Heart left ventricle (tissue), 16 donors: ENCODE measurements at regions not wholly inside any gene's neighbourhood (a gene's known extent, or its start where the extent isn't known, plus 50 kb on each side); places are given as distances from the start of the nearest gene placed in this dataset.
A peak's percentile ranks its signal among the peaks of the same experiment; 100 is the strongest.
"Not testable (repeated sequence)": the region's sequence is repeated elsewhere in the genome, so short reads cannot be mapped to it uniquely, and the experiment has no call there.

ENCODE experiments used
- ATAC-seq, 4 donors: fragments of 200-7000 bp; cut with Tn5 transposase; one replicate each; pipeline ENCODE4 v1.9.1; 2020 to 2022; ENCODE audit warnings: moderate library complexity in 4 of 4, mild to moderate bottlenecking in 3 of 4, moderate number of reproducible peaks in 1 of 4
- DNase-seq, 5 donors: peaks; one replicate each; pipeline ENCODE4 v3.0.0-alpha.2; 2020
- H3K27ac ChIP-seq, 12 donors: fragments of 200-600 bp; sonication (generic) in 4 of 12; one replicate each; pipeline versions ENCODE4 v1.5.0 to v1.8.0; 2016 to 2022; ENCODE audit warnings: mild to moderate bottlenecking in 2 of 12
- H3K27me3 ChIP-seq, 9 donors: fragments of 200-600 bp; sonication (generic) in 2 of 9; one replicate each; pipeline versions ENCODE4 v1.5.1 to v1.8.0; 2016 to 2022; ENCODE audit warnings: mild to moderate bottlenecking in 3 of 9
- H3K36me3 ChIP-seq, 9 donors: fragments of 200-600 bp; sonication (generic) in 2 of 9; one replicate each; pipeline versions ENCODE4 v1.5.0 to v1.8.0; 2018 to 2022; ENCODE audit warnings: mild to moderate bottlenecking in 2 of 9
- H3K4me1 ChIP-seq, 12 donors: fragments of 200-600 bp; sonication (generic) in 4 of 12; one replicate each; pipeline versions ENCODE4 v1.5.0 to v1.8.0; 2016 to 2022; ENCODE audit warnings: mild to moderate bottlenecking in 3 of 12
- H3K4me3 ChIP-seq, 12 donors: fragments of 200-600 bp; sonication (generic) in 4 of 12; one replicate each; pipeline versions ENCODE4 v1.5.0 to v1.8.0; 2017 to 2022; ENCODE audit warnings: mild to moderate bottlenecking in 9 of 12, moderate library complexity in 4 of 12
- H3K9me3 ChIP-seq, 12 donors: fragments of 200-600 bp; sonication (generic) in 4 of 12; one replicate each; pipeline versions ENCODE4 v1.5.0 to v1.8.0; 2016 to 2022; ENCODE audit warnings: mild to moderate bottlenecking in 1 of 12
- POLR2A ChIP-seq, 2 donors: fragments of 450-650 bp; IDR thresholded peaks; one replicate each; pipeline ENCODE4 v1.6.1; 2017; ENCODE audit warnings: antibody characterized with exemption in 2 of 2, mild to moderate bottlenecking in 2 of 2, moderate library complexity in 2 of 2
- WGBS, 4 donors: extraction: QIAGEN DNeasy Blood & Tissue Kit in 2 of 4; methylation state at CpG; one replicate each; pipeline versions ENCODE4 v1.1.5 to v1.1.7; 2013 to 2018; 5-methylcytosine and 5-hydroxymethylcytosine counted together
- intact Hi-C, 10 donors: fragments of 100-400 bp; cut with DNase I; formaldehyde crosslinking; loops; one replicate each; pipeline versions ENCODE4 v1.11.1 to v1.14.2; 2022
- donor health status: ischemic (EF 13 %, LVEDD 7.1; RV severe dilation, severe dysfunction).
- donor health status: healthy with polysubstance abuse.
- donor health status: DM: no; HTN: yes; CAD: no.
- donor health status: DM: no; HTN: no; CAD: no.
- donor health status: ischemic (EF 25% LVEDD 6.9; RV normal size, moderate dysfunction).
- donor health status: ischemic (EF 25% LVEDD 5.7; RV mildly dilated, moderate dysfunction).
- donor health status: healthy.
- donor health status: DM: yes; HTN: yes; CAD: no.
- donor health status: ischemic (EF 35%, LVEDD 5.7; RV mildly dilated, moderate dysfunction).
- donor health status: nonischemic (EF 11% LVEDD 7.7; RV severe dilation, severe dysfunction).
- donor health status: DM: yes; HTN: yes; CAD: no.
- donor health status: PGD.
- donor health status: ischemic (EF 29% LVEDD 5.4; RV normal size, mild dysfunction).
- donor health status: nonischemic (EF 23%, LVEDD 6.1; RV moderate dilation, normal function).

DNA sequence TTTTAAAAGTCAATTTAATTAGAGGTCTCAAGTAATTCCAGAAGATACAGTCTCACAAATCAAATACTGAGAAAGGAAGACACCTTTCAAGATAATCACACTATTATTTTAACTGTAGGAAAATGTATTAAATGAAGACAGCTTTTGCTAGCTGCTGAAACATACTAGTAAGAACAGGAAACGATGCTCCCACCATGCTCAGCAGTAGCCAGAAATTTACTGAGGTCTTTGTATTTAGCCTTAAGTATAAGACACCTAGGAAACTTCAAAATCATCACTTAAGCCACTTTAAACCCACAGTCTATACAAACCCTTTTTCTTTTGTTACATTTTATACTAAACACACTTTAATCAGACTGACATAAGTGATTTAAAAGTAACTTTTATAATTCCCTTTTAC, 72.7 kb upstream of the NPIPB12 start:
- intact Hi-C loops, H3K4me3 ChIP-seq, H3K27ac ChIP-seq, ATAC-seq, DNase-seq, H3K27me3 ChIP-seq, H3K9me3 ChIP-seq, H3K36me3 ChIP-seq: not testable (repeated sequence)
- WGBS, 4 donors: 54 to 83% (median 55%) methylated on average over 1 of the region's 1 CpG; no CpG with 5 or more reads in 1 of the 4 donors
- peaks cover 0 to 21% (median 0%) of the 10 kb centered on the region in 12 donors for H3K4me1 ChIP-seq

DNA sequence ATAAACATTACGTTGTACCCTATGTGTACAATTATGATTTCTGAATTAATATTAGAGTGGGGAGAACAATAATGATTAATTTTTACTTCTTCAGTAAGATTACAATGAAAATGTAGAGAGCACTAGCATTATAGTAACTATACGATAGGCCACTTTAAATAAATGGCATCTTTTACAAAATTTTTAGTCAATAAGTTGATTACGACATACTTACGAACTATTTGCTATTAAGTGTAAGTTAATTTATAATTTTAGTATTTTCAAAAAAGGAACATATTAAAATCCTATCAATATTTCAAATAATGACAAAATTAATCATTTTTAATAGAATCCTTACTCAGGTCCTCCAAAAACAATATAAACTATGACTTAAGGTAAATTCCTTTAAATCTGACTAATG, 75.6 kb upstream of the NPIPB12 start:
- ATAC-seq, H3K27me3 ChIP-seq, DNase-seq, H3K4me3 ChIP-seq, H3K36me3 ChIP-seq, H3K9me3 ChIP-seq, intact Hi-C loops, H3K27ac ChIP-seq: not testable (repeated sequence)
- WGBS, 4 donors: 93% methylated on average over 4 of the region's 4 CpGs
- peaks cover 0 to 21% (median 0%) of the 10 kb centered on the region in 12 donors for H3K4me1 ChIP-seq

DNA sequence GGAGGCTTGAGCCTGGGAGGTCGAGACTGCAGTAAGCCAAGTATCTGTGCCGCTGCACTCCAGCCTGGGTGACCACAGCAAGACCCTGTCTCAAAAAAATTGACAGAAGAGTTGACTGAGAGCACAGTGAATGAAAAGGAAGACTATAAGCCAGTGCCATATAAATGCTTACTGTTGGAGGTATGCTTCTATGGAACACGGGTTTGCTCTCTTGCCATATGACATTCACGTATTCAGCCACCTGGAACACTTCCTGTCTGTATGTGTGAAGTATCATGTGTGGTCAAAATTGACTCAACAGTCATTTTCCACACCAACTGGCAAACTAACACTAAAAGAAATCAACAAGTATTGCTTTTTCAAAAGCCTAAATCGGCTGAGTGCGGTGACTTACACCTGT, 71.1 kb upstream of the SPN start:
- DNase-seq, ATAC-seq, H3K9me3 ChIP-seq, H3K4me3 ChIP-seq, H3K27ac ChIP-seq, intact Hi-C loops, H3K36me3 ChIP-seq, H3K27me3 ChIP-seq: not testable (repeated sequence)
- H3K4me1 ChIP-seq: peaks cover 0 to 22% (median 2%) of the 10 kb centered on the region in 12 donors
- WGBS, 4 donors: 78 to 89% (median 82%) methylated on average over 3 to 4 of the region's 6 CpGs

DNA sequence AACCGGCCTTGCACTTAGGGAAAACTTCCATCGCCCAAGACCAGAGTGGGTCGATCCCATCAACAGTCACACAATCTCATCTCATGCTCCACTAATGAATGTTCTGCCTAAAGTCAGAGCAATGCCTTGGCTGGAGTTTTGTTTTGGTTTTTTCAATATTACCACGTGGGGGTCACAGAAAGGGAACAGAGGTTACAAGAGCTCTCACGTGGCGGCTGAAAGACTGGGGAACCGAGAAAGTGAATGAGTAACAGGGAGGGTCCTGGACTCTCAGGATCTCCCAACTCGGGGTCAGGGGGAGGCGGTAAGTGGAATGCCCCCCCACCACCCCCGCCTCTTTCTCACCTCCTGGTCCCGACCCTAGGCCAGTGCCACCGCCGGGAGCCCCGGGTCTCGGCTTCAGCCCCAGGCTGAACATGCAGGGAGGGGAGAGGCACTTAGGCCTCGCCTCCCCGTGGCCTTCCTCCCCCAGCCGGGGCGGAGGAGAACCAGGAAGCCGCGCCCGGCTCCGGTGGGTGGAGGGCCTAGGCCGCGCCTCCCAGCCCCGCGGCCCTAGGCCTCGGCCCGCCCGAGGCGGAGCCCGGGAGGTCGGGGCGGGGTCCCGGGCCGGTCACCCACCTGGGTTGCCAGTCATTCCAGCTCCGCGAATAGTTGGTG, 68.7 kb upstream of the SPN start:
- H3K27me3 ChIP-seq, intact Hi-C loops, H3K9me3 ChIP-seq, H3K36me3 ChIP-seq: not testable (repeated sequence)
- H3K4me1 ChIP-seq: peaks cover 0 to 22% (median 2%) of the 10 kb centered on the region in 12 donors
- WGBS, 4 donors: 0 to 1% (median 0%) methylated on average over 5 to 19 of the region's 38 CpGs
- peak overlapping the region; percentile 88 to 98 (median 92) for H3K27ac ChIP-seq
- ATAC-seq (peak; percentile 63 to 84 (median 80)), DNase-seq (peak in 4 of 5 donors; percentile 44 to 70 (median 65))
- peak overlapping the region; percentile 34 to 86 (median 72) for H3K4me3 ChIP-seq

- H3K27me3 ChIP-seq, H3K36me3 ChIP-seq, intact Hi-C loops, H3K9me3 ChIP-seq: not testable (repeated sequence)
- WGBS, 4 donors: 0 to 1% (median 1%) methylated on average over 49 to 91 of the region's 91 CpGs
- ATAC-seq (peak; percentile 95 to 97 (median 96)), DNase-seq (peak; percentile 91 to 97 (median 92))
- peaks cover 0 to 28% (median 2%) of the 10 kb centered on the region in 12 donors for H3K4me1 ChIP-seq
- TF ChIP-seq POLR2A (IDR thresholded peaks at IDR 0.05): peak in 1 of 2 donors; percentile 76
- peak overlapping the region; percentile 88 to 98 (median 92) for H3K27ac ChIP-seq
- peak overlapping the region; percentile 34 to 86 (median 72) for H3K4me3 ChIP-seq
These were observed 67.9 kb upstream of the SPN start for GRCh38 chr16:29594926-29595838.

- H3K27ac ChIP-seq, intact Hi-C loops, H3K4me3 ChIP-seq, H3K36me3 ChIP-seq, DNase-seq, H3K9me3 ChIP-seq, H3K27me3 ChIP-seq, ATAC-seq: not testable (repeated sequence)
- H3K4me1 ChIP-seq: peaks cover 0 to 22% (median 3%) of the 10 kb centered on the region in 12 donors
- 94% methylated on average over 7 of the region's 7 CpGs for WGBS, 4 donors
These were observed 66.0 kb upstream of the SPN start for GRCh38 chr16:29597030-29597429.

DNA sequence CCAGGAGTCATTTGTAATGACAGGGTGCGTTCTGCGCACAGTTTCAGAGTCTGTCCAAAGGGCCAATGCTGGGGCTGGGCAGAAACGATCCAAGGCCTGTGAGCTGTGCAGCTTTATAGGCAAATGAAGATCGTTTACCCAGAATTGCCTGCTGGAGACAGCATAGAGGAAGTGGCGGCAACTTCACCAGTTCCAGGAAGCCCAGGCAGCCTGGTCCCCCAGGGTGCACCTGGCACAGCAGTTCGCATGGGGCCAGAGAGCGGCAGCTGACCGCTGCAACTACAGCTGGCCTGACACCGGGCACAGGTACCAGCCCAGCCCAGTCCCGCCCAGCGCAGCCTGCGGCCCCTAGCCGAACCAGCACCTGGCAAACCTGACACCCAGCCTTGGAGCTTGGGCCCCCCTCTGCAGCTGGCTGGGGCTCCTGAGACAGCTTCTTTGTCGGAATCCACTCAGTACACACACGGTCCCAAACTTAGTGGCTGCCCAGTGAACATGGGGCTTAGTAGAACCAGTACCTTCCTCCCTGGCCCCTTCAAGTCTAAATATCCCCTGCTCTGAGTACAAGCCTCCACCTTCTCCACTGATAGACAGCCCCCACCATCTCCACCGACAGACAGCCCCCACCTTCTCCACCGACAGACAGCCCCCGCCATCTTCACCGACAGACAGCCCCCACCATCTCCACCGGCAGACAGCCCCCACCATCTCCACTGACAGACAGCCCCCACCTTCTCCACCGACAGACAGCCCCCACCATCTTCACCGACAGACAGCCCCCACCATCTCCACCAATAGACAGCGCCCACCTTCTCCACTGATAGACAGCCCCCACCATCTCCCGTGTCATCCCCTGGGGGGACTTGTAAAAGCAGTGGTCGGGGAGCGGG, 62.7 kb upstream of the SPN start:
- 70 to 87% (median 78%) methylated on average over 19 to 26 of the region's 26 CpGs for WGBS, 4 donors
- peak in 2 of 5 donors; percentile 35 to 67 for DNase-seq
- H3K9me3 ChIP-seq, H3K36me3 ChIP-seq, H3K27me3 ChIP-seq, intact Hi-C loops, ATAC-seq: not testable (repeated sequence)
- Histone ChIP-seq H3K4me1 (peaks cover 0 to 21% (median 11%) of the 10 kb centered on the region in 12 donors), H3K4me3 (peak overlapping the region in 1 of 12 donors; percentile 46), H3K27ac (peak overlapping the region in 1 of 12 donors; percentile 62)

DNA sequence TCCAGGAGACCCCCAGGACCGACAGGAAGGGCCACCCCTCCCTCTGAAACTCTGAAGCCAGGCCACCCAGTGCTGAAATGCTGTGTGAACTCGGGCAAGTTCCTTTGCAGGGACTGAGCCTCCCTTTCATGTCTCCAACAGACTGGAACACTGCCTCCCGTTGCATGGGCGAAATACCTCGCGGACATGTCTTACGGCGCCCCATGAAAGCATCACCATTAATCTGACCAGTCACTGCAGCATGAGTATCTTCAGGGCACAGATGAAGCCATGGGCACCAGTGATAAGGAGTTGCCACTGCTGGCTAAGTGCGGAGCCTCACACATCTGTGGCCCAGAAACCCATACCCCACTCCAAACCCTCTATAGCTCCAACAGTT, 60.8 kb upstream of the SPN start:
- H3K27ac ChIP-seq: peak overlapping the region in 3 of 12 donors; percentile 8 to 22 (median 20)
- H3K27me3 ChIP-seq, H3K4me3 ChIP-seq, DNase-seq, ATAC-seq, H3K9me3 ChIP-seq, intact Hi-C loops, H3K36me3 ChIP-seq: not testable (repeated sequence)
- WGBS, 4 donors: 85 to 92% (median 88%) methylated on average over 2 to 9 of the region's 9 CpGs
- peaks cover 0 to 32% (median 11%) of the 10 kb centered on the region in 12 donors for H3K4me1 ChIP-seq

- DNase-seq, intact Hi-C loops, H3K9me3 ChIP-seq, H3K27me3 ChIP-seq, H3K4me3 ChIP-seq, H3K36me3 ChIP-seq: not testable (repeated sequence)
- H3K27ac ChIP-seq: peak overlapping the region in 1 of 12 donors; percentile 22
- 31 to 64% (median 51%) methylated on average over 2 to 6 of the region's 6 CpGs for WGBS, 4 donors
- ATAC-seq: peak in 3 of 4 donors; percentile 10 to 35 (median 11)
- peaks cover 0 to 36% (median 13%) of the 10 kb centered on the region in 12 donors for H3K4me1 ChIP-seq
These were observed 60.4 kb upstream of the SPN start for GRCh38 chr16:29602683-29603088.
